Trophoblast cell (in vitro differentiated cells and primary cell): ENCODE measurements at regions not wholly inside any gene's neighbourhood (a gene's known extent, or its start where the extent isn't known, plus 50 kb on each side); places are given as distances from the start of the nearest gene placed in this dataset.

ENCODE experiments used
- DNase-seq, 2 donors: peaks; one replicate each; pipeline ENCODE4 v3.0.0-alpha.2; 2016
- H2AFZ ChIP-seq: 2 replicates; pipeline ENCODE4 v1.6.1; 2013; ENCODE audit warnings: low read length, moderate library complexity, mild to moderate bottlenecking; ENCODE audit not compliant: insufficient read depth, poor library complexity
- H2AK5ac ChIP-seq: 2 replicates; pipeline ENCODE4 v1.6.1; 2013; ENCODE audit warnings: mild to moderate bottlenecking, low read length
- H2BK120ac ChIP-seq: 2 replicates; pipeline ENCODE4 v1.6.1; 2013; ENCODE audit warnings: low read length, mild to moderate bottlenecking, moderate library complexity; ENCODE audit not compliant: insufficient read depth, poor library complexity
- H2BK12ac ChIP-seq: 2 replicates; pipeline ENCODE4 v1.6.1; 2013; ENCODE audit warnings: mild to moderate bottlenecking, low read length, moderate library complexity
- H2BK5ac ChIP-seq: 2 replicates; pipeline ENCODE4 v1.6.1; 2013; ENCODE audit warnings: low read length, low read depth, moderate library complexity, mild to moderate bottlenecking; ENCODE audit not compliant: poor library complexity
- H3K14ac ChIP-seq: 2 replicates; pipeline ENCODE4 v1.6.1; 2013; ENCODE audit warnings: mild to moderate bottlenecking, low read length
- H3K18ac ChIP-seq: 2 replicates; pipeline ENCODE4 v1.6.1; 2013; ENCODE audit warnings: mild to moderate bottlenecking, low read length
- H3K23ac ChIP-seq: 2 replicates; pipeline ENCODE4 v1.6.1; 2013; ENCODE audit warnings: low read length
- H3K27ac ChIP-seq: 2 replicates; pipeline ENCODE4 v1.5.1; 2013; ENCODE audit warnings: low read depth, mild to moderate bottlenecking, inconsistent platforms, low read length, moderate library complexity
- H3K27me3 ChIP-seq: 2 replicates; pipeline ENCODE4 v1.6.1; 2013; ENCODE audit warnings: inconsistent platforms, mild to moderate bottlenecking, low read length, moderate library complexity; ENCODE audit not compliant: insufficient read depth
- H3K36me3 ChIP-seq, 2 experiments: 1 replicate in 1 of 2; 2 replicates in 1 of 2; pipeline ENCODE4 v1.6.1; 2013; ENCODE audit warnings: low read length in 2 of 2, mild to moderate bottlenecking in 2 of 2, moderate library complexity in 1 of 2; ENCODE audit not compliant: insufficient read depth in 2 of 2, control insufficient read depth in 1 of 2
- H3K4ac ChIP-seq: 2 replicates; pipeline ENCODE4 v1.6.1; 2013; ENCODE audit warnings: low read depth, mild to moderate bottlenecking, low read length, moderate library complexity
- H3K4me1 ChIP-seq, 2 experiments: 1 replicate in 1 of 2; 2 replicates in 1 of 2; pipeline ENCODE4 v1.6.1; 2013; ENCODE audit warnings: low read length in 2 of 2, mild to moderate bottlenecking in 2 of 2, moderate library complexity in 1 of 2; ENCODE audit not compliant: insufficient read depth in 2 of 2, control insufficient read depth in 1 of 2
- H3K4me2 ChIP-seq: 2 replicates; pipeline ENCODE4 v1.6.1; 2013; ENCODE audit warnings: inconsistent platforms, mild to moderate bottlenecking, low read length, moderate library complexity
- H3K4me3 ChIP-seq: 2 replicates; pipeline ENCODE4 v1.5.1; 2013; ENCODE audit warnings: mild to moderate bottlenecking, low read depth, low read length, inconsistent platforms
- H3K79me1 ChIP-seq: one replicate; pipeline ENCODE4 v1.6.1; 2013; ENCODE audit warnings: low read length
- H3K79me2 ChIP-seq: 2 replicates; pipeline ENCODE4 v1.6.1; 2013; ENCODE audit warnings: low read length, mild to moderate bottlenecking; ENCODE audit not compliant: control insufficient read depth, insufficient read depth, poor library complexity
- H3K9ac ChIP-seq: 2 replicates; pipeline ENCODE4 v1.6.1; 2013; ENCODE audit warnings: mild to moderate bottlenecking, low read length
- H3K9me3 ChIP-seq: 2 replicates; pipeline ENCODE4 v1.6.1; 2013; ENCODE audit warnings: low read depth, mild to moderate bottlenecking, control low read depth, inconsistent platforms, low read length; ENCODE audit not compliant: insufficient read depth
- H4K12ac ChIP-seq: 2 replicates; pipeline ENCODE4 v1.6.1; 2013; ENCODE audit warnings: low read depth, mild to moderate bottlenecking, low read length, moderate library complexity
- H4K8ac ChIP-seq: 2 replicates; pipeline ENCODE4 v1.6.1; 2013; ENCODE audit warnings: low read depth, mild to moderate bottlenecking, low read length, moderate library complexity
- H4K91ac ChIP-seq: one replicate; pipeline ENCODE4 v1.6.1; 2013; ENCODE audit warnings: low read depth, mild to moderate bottlenecking, low read length, moderate library complexity
- WGBS: extraction: QIAGEN DNeasy Blood & Tissue Kit; methylation state at CpG from one replicate; pipeline ENCODE4 v1.1.7; 2013; ENCODE audit warnings: missing lambda C conversion rate; ENCODE audit not compliant: insufficient read length, insufficient coverage; ENCODE audit errors: extremely low coverage; 5-methylcytosine and 5-hydroxymethylcytosine counted together

DNA sequence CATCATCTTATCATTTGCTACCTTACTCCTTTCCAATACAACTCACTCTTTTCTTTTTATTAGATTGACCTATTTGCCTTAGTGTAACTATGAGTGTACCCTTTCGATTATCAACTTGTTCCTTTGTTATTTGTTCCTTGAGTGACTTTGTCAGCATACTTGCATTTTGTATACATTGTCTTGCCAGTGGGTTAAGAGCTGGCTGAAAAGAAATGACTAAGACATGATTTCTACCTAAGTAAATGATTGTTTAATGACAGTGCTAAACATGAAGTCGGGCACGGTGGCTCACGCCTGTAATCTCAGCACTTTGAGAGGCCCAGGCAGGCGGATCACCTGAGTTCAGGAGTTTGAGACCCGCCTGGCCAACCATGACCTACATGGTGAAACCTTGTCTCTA lies 1042.3 kb downstream of the TBL1XR1 start:
- H3K36me3 ChIP-seq, result no peaks in the 10 kb centered on the region
- H3K79me1 ChIP-seq, result no peaks in the 10 kb centered on the region
- DNase-seq, result no peak
- no peak overlapping the region for H2AK5ac ChIP-seq
- no CpG with 5 or more reads among the region's 6 CpGs for WGBS
- H2BK120ac ChIP-seq, result no peak overlapping the region
- H2AFZ ChIP-seq, result no peak overlapping the region
- H3K9ac ChIP-seq, result no peak overlapping the region
- H3K18ac ChIP-seq, result no peak overlapping the region
- H3K27ac ChIP-seq, result no peak overlapping the region
- no peaks in the 10 kb centered on the region for H3K79me2 ChIP-seq
- H2BK5ac ChIP-seq, result no peak overlapping the region
- H4K91ac ChIP-seq, result no peak overlapping the region
- no peaks in the 10 kb centered on the region for H3K9me3 ChIP-seq
- no peak overlapping the region for H3K4me2 ChIP-seq
- no peaks in the 10 kb centered on the region for H3K4me1 ChIP-seq
- no peak overlapping the region for H2BK12ac ChIP-seq
- H3K14ac ChIP-seq, result no peak overlapping the region
- H3K4ac ChIP-seq, result no peak overlapping the region
- no peak overlapping the region for H4K8ac ChIP-seq
- H3K23ac ChIP-seq, result no peak overlapping the region
- H3K4me3 ChIP-seq, result no peak overlapping the region
- H4K12ac ChIP-seq, result no peak overlapping the region
- H3K27me3 ChIP-seq, result no peaks in the 10 kb centered on the region

GRCh38 chr3:176149567-176149966 lies 1047.7 kb downstream of the TBL1XR1 start:
- Histone ChIP-seq H3K79me2 (no peaks in the 10 kb centered on the region), H2AK5ac (no peak overlapping the region), H2BK120ac (no peak overlapping the region), H3K9ac (no peak overlapping the region), H3K4me3 (no peak overlapping the region), H4K8ac (no peak overlapping the region), H2BK12ac (no peak overlapping the region), H3K79me1 (no peaks in the 10 kb centered on the region), H3K18ac (no peak overlapping the region), H3K4ac (no peak overlapping the region), H4K12ac (no peak overlapping the region), H4K91ac (no peak overlapping the region), H3K27me3 (no peaks in the 10 kb centered on the region), H3K4me1 (no peaks in the 10 kb centered on the region), H3K14ac (no peak overlapping the region), H2BK5ac (no peak overlapping the region), H3K36me3 (no peaks in the 10 kb centered on the region), H3K27ac (no peak overlapping the region), H3K9me3 (no peaks in the 10 kb centered on the region), H3K23ac (no peak overlapping the region), H3K4me2 (no peak overlapping the region), H2AFZ (no peak overlapping the region)
- no peak for DNase-seq

GRCh38 chr3:176147251-176147650 lies 1050.0 kb downstream of the TBL1XR1 start:
- no peaks in the 10 kb centered on the region for H3K79me2 ChIP-seq
- no peak overlapping the region for H3K18ac ChIP-seq
- H3K14ac ChIP-seq, result no peak overlapping the region
- H3K79me1 ChIP-seq, result no peaks in the 10 kb centered on the region
- no peaks in the 10 kb centered on the region for H3K4me1 ChIP-seq
- no peak overlapping the region for H3K4me3 ChIP-seq
- H4K91ac ChIP-seq, result no peak overlapping the region
- H3K9ac ChIP-seq, result no peak overlapping the region
- no peaks in the 10 kb centered on the region for H3K9me3 ChIP-seq
- H4K12ac ChIP-seq, result no peak overlapping the region
- no peak overlapping the region for H2BK120ac ChIP-seq
- H2AK5ac ChIP-seq, result no peak overlapping the region
- no peaks in the 10 kb centered on the region for H3K36me3 ChIP-seq
- H2BK5ac ChIP-seq, result no peak overlapping the region
- no peak overlapping the region for H2BK12ac ChIP-seq
- H4K8ac ChIP-seq, result no peak overlapping the region
- no peak for DNase-seq
- H2AFZ ChIP-seq, result no peak overlapping the region
- H3K27ac ChIP-seq, result no peak overlapping the region
- no peak overlapping the region for H3K23ac ChIP-seq
- H3K27me3 ChIP-seq, result no peaks in the 10 kb centered on the region
- no CpG with 5 or more reads among the region's 1 CpG for WGBS
- H3K4me2 ChIP-seq, result no peak overlapping the region
- no peak overlapping the region for H3K4ac ChIP-seq

DNA sequence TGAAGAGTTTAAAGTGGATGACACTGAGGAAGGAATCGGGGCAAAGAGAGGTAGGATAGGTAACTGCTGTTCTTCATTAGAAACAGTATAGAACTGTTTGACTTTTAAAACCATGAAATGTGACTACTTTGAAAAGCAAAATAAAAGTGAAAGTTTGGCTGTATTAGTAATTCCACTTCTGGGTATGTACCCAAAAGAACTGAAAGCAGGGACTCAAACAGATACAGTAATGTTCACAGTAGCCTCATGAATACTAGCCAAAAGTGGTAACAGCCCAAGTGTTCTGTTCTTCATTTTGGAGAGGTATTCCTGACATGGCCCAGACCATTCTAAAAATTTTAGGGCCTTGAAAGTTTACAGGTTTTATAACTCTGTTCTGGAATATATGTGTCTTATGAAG lies 1055.4 kb downstream of the TBL1XR1 start:
- Histone ChIP-seq H3K36me3 (no peaks in the 10 kb centered on the region), H4K12ac (no peak overlapping the region), H3K79me1 (no peaks in the 10 kb centered on the region), H2BK120ac (no peak overlapping the region), H2AFZ (no peak overlapping the region), H3K23ac (no peak overlapping the region), H4K8ac (no peak overlapping the region), H2BK5ac (no peak overlapping the region), H4K91ac (no peak overlapping the region), H3K9me3 (no peaks in the 10 kb centered on the region), H2AK5ac (no peak overlapping the region), H3K4me3 (no peak overlapping the region), H3K4me1 (no peaks in the 10 kb centered on the region), H3K27me3 (no peaks in the 10 kb centered on the region), H3K4me2 (no peak overlapping the region), H3K18ac (no peak overlapping the region), H3K79me2 (no peaks in the 10 kb centered on the region), H3K14ac (no peak overlapping the region), H3K4ac (no peak overlapping the region), H3K9ac (no peak overlapping the region), H2BK12ac (no peak overlapping the region), H3K27ac (no peak overlapping the region)
- DNase-seq, result no peak
- no CpG with 5 or more reads among the region's 1 CpG for WGBS

DNA sequence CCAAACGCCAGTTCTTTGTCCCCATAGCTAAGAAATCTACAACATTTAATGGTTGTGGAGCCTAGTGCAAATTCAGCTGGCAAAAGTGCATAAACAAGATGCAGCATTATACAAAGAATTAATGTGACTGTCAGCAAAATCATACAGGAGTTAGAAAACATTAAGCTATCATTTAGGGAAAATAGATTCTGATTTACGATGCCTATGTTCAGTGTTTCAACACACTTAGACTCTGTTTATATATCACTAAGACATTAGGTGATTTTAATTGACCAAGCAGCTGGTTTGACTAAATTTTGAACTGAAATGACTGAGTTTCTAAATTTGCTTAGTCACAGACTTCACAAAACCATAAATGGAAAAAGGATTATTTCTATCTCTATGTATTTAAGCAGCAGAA lies 1076.8 kb downstream of the TBL1XR1 start:
- H3K14ac ChIP-seq, result no peak overlapping the region
- no peaks in the 10 kb centered on the region for H3K27me3 ChIP-seq
- no peak overlapping the region for H2AFZ ChIP-seq
- H3K23ac ChIP-seq, result no peak overlapping the region
- no peak overlapping the region for H3K18ac ChIP-seq
- H2BK120ac ChIP-seq, result no peak overlapping the region
- no peaks in the 10 kb centered on the region for H3K36me3 ChIP-seq
- H3K79me2 ChIP-seq, result no peaks in the 10 kb centered on the region
- H3K4ac ChIP-seq, result no peak overlapping the region
- no peak overlapping the region for H2AK5ac ChIP-seq
- no peaks in the 10 kb centered on the region for H3K79me1 ChIP-seq
- H2BK12ac ChIP-seq, result no peak overlapping the region
- no peaks in the 10 kb centered on the region for H3K9me3 ChIP-seq
- no CpG with 5 or more reads among the region's 2 CpGs for WGBS
- H3K27ac ChIP-seq, result no peak overlapping the region
- H2BK5ac ChIP-seq, result no peak overlapping the region
- no peak overlapping the region for H4K91ac ChIP-seq
- no peak overlapping the region for H3K4me2 ChIP-seq
- no peak overlapping the region for H3K9ac ChIP-seq
- H4K12ac ChIP-seq, result no peak overlapping the region
- H3K4me1 ChIP-seq, result no peaks in the 10 kb centered on the region
- no peak overlapping the region for H3K4me3 ChIP-seq
- DNase-seq, result no peak
- no peak overlapping the region for H4K8ac ChIP-seq
